Keratinocyte (primary cell): ENCODE measurements at regions not wholly inside any gene's neighbourhood (a gene's known extent, or its start where the extent isn't known, plus 50 kb on each side); places are given as distances from the start of the nearest gene placed in this dataset.

Experiments used
- DNase-seq: peaks from one replicate; pipeline ENCODE4 v3.0.0-alpha.2; 2011; ENCODE audit warnings: low read depth, missing footprints, low spot score
- FAIRE-seq: peaks from 2 replicates; lab custom pipeline; 2011; peaks lifted over from hg19 to GRCh38; lab: Jason Lieb, UNC
- H2AFZ ChIP-seq: 2 replicates; pipeline ENCODE4 v1.6.0; 2012; ENCODE audit warnings: low read length, control low read depth, inconsistent platforms; ENCODE audit not compliant: control insufficient read depth
- H3K27ac ChIP-seq: 2 replicates; pipeline ENCODE4 v1.5.1; 2011; ENCODE audit warnings: low read length; ENCODE audit not compliant: control insufficient read depth, insufficient read depth
- H3K27me3 ChIP-seq: 3 replicates; pipeline ENCODE4 v1.6.0; 2011; ENCODE audit warnings: low read length; ENCODE audit not compliant: control insufficient read depth, insufficient read depth; ENCODE audit errors: extremely low read depth
- H3K36me3 ChIP-seq, 2 experiments: 2 replicates in 1 of 2; 3 replicates in 1 of 2; pipeline ENCODE4 v1.5.1; 2011; ENCODE audit warnings: low read length in 2 of 2, mild to moderate bottlenecking in 1 of 2; ENCODE audit not compliant: control insufficient read depth in 2 of 2, insufficient read depth in 2 of 2; ENCODE audit errors: extremely low read depth in 1 of 2
- H3K4me1 ChIP-seq: 3 replicates; pipeline ENCODE4 v1.5.1; 2011; ENCODE audit warnings: low read length; ENCODE audit not compliant: control insufficient read depth, insufficient read depth; ENCODE audit errors: extremely low read depth
- H3K4me2 ChIP-seq: 3 replicates; pipeline ENCODE4 v1.6.0; 2011; ENCODE audit warnings: low read depth, low read length; ENCODE audit not compliant: control insufficient read depth, insufficient read depth; ENCODE audit errors: extremely low read depth
- H3K4me3 ChIP-seq, 3 experiments: fragments of 200-600 bp in 1 of 3; sonication (generic) in 1 of 3; 2 replicates in 2 of 3; 3 replicates in 1 of 3; pipeline ENCODE4 v1.5.1; 2011 to 2016; ENCODE audit warnings: low read length in 3 of 3, mild to moderate bottlenecking in 3 of 3, control low read depth in 2 of 3, inconsistent platforms in 1 of 3, low read depth in 1 of 3, mixed read lengths in 1 of 3, mixed run types in 1 of 3, moderate library complexity in 1 of 3; ENCODE audit not compliant: control insufficient read depth in 2 of 3, insufficient read depth in 2 of 3; ENCODE audit errors: extremely low read depth in 1 of 3
- H3K79me2 ChIP-seq: 2 replicates; pipeline ENCODE4 v1.6.0; 2012; ENCODE audit warnings: low read length; ENCODE audit not compliant: control insufficient read depth, insufficient read depth
- H3K9ac ChIP-seq: 3 replicates; pipeline ENCODE4 v1.6.0; 2011; ENCODE audit warnings: low read length; ENCODE audit not compliant: control insufficient read depth, insufficient read depth; ENCODE audit errors: extremely low read depth
- H3K9me1 ChIP-seq: 3 replicates; pipeline ENCODE4 v1.6.0; 2011; ENCODE audit warnings: low read length; ENCODE audit not compliant: control insufficient read depth, insufficient read depth; ENCODE audit errors: extremely low read depth
- H3K9me3 ChIP-seq: 2 replicates; pipeline ENCODE4 v1.5.1; 2012; ENCODE audit warnings: low read depth, low read length; ENCODE audit not compliant: control insufficient read depth
- H4K20me1 ChIP-seq: 3 replicates; pipeline ENCODE4 v1.6.0; 2011; ENCODE audit warnings: low read length; ENCODE audit not compliant: control insufficient read depth, insufficient read depth; ENCODE audit errors: extremely low read depth
- CTCF ChIP-seq, 3 experiments: IDR thresholded peaks in 1 of 3; conservative IDR thresholded peaks in 1 of 3; optimal IDR thresholded peaks in 1 of 3; 2 replicates in 2 of 3; 3 replicates in 1 of 3; pipeline versions ENCODE3 to v1.5.1; 2011; ENCODE audit warnings: low read length in 3 of 3, mild to moderate bottlenecking in 3 of 3, moderate library complexity in 2 of 3, control low read depth in 1 of 3, inconsistent platforms in 1 of 3; ENCODE audit not compliant: insufficient read depth in 2 of 3; ENCODE audit errors: extremely low read depth in 1 of 3
- EZH2 ChIP-seq: IDR thresholded peaks from one replicate; pipeline ENCODE4 v1.6.1; 2012; ENCODE audit warnings: inconsistent platforms, mild to moderate bottlenecking, low read length, moderate library complexity
- dilution Hi-C: fragments of 300-500 bp; cut with MboI; formaldehyde crosslinking; loops from one replicate; pipeline ENCODE4 v1.7.0; 2020; ENCODE audit warnings: low sequenced_read_pairs; ENCODE audit not compliant: extremely low pct_ligation_motif_present

DNA sequence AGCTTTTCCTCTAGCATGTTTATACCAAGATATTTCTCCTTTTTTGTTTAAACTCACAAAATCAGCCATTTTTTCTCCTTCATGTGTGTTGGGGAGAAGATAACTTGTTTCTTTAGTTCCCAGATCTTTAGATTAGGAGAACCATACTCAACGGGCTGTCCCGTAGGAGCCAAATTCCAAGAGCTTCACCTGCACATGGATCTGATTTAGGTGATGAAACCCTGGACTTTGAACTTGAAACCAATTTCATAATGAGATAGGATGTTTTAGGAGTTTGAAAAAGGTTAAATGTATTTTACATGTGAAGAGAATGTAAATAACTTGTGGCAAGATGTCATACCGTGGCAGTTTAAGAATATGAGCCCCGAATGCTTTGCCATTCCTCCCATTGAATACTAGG, 280.0 kb upstream of the PCDH18 start:
- H3K4me1 ChIP-seq: no peaks in the 10 kb centered on the region
- no peak overlapping the region for H3K4me3 ChIP-seq
- no peak overlapping the region for H3K4me2 ChIP-seq
- dilution Hi-C loops: no loop called here
- H3K27me3 ChIP-seq: no peaks in the 10 kb centered on the region
- no peak for DNase-seq
- H4K20me1 ChIP-seq: no peaks in the 10 kb centered on the region
- no peak for TF ChIP-seq EZH2
- no peak for TF ChIP-seq CTCF (optimal IDR thresholded peaks at IDR 0.05 in 1 of 3, IDR thresholded peaks at IDR 0.05 in 1 of 3, conservative IDR thresholded peaks at IDR 0.05 in 1 of 3; ENCODE audit: extremely low read depth in 1 of 3, insufficient read depth in 2 of 3, low read length in 3 of 3)
- no peak overlapping the region for H2AFZ ChIP-seq
- no peak overlapping the region for H3K9ac ChIP-seq
- no peaks in the 10 kb centered on the region for H3K79me2 ChIP-seq
- no peak overlapping the region for H3K27ac ChIP-seq
- H3K9me1 ChIP-seq: no peaks in the 10 kb centered on the region
- FAIRE-seq: no peak
- H3K36me3 ChIP-seq: no peaks in the 10 kb centered on the region
- H3K9me3 ChIP-seq: no peaks in the 10 kb centered on the region

- H3K36me3 ChIP-seq: no peaks in the 10 kb centered on the region
- H3K9me3 ChIP-seq: no peaks in the 10 kb centered on the region
- no peaks in the 10 kb centered on the region for H3K79me2 ChIP-seq
- no peak for DNase-seq
- no peak overlapping the region for H3K9ac ChIP-seq
- H3K4me1 ChIP-seq: no peaks in the 10 kb centered on the region
- dilution Hi-C loops: no loop called here
- no peak overlapping the region for H3K4me2 ChIP-seq
- no peak for FAIRE-seq
- H3K4me3 ChIP-seq: no peak overlapping the region
- TF ChIP-seq CTCF (optimal IDR thresholded peaks at IDR 0.05 in 1 of 3, IDR thresholded peaks at IDR 0.05 in 1 of 3, conservative IDR thresholded peaks at IDR 0.05 in 1 of 3; ENCODE audit: extremely low read depth in 1 of 3, insufficient read depth in 2 of 3, low read length in 3 of 3) (no peak), EZH2 (no peak)
- H3K27me3 ChIP-seq: no peaks in the 10 kb centered on the region
- no peaks in the 10 kb centered on the region for H4K20me1 ChIP-seq
- no peaks in the 10 kb centered on the region for H3K9me1 ChIP-seq
- no peak overlapping the region for H2AFZ ChIP-seq
- H3K27ac ChIP-seq: no peak overlapping the region
Observed at GRCh38 chr4:137806420-137806819, 274.1 kb upstream of the PCDH18 start.
